Progenitor cell of endocrine pancreas (in vitro differentiated cells): ENCODE measurements at regions not wholly inside any gene's neighbourhood (a gene's known extent, or its start where the extent isn't known, plus 50 kb on each side); places are given as distances from the start of the nearest gene placed in this dataset.

Experiments
- DNase-seq: peaks from one replicate; pipeline ENCODE4 v3.0.0; 2021; ENCODE audit warnings: low spot score; ENCODE audit not compliant: unreplicated experiment
- H3K27ac Mint-ChIP-seq: 2 replicates; pipeline ENCODE4 v1.8.0; 2021; ENCODE audit warnings: mild to moderate bottlenecking, moderate library complexity, mixed read lengths
- H3K27me3 Mint-ChIP-seq: 2 replicates; pipeline ENCODE4 v1.8.0; 2021; ENCODE audit warnings: mixed read lengths
- H3K36me3 Mint-ChIP-seq: 2 replicates; pipeline ENCODE4 v1.8.0; 2022; ENCODE audit warnings: mixed read lengths; ENCODE audit not compliant: insufficient read depth
- H3K4me1 Mint-ChIP-seq: 2 replicates; pipeline ENCODE4 v1.8.0; 2021; ENCODE audit warnings: low read depth, mixed read lengths
- H3K4me3 Mint-ChIP-seq: 2 replicates; pipeline ENCODE4 v1.8.0; 2021; ENCODE audit warnings: low read depth, mild to moderate bottlenecking, moderate library complexity, mixed read lengths
- H3K9me3 Mint-ChIP-seq: 2 replicates; pipeline ENCODE4 v1.8.0; 2021; ENCODE audit warnings: low read depth, mixed read lengths
- CTCF ChIP-seq: fragments of 200-600 bp; sonication (generic); IDR thresholded peaks from one replicate; pipeline ENCODE4 v1.5.0; 2021; ENCODE audit warnings: antibody characterized with exemption, mild to moderate bottlenecking; ENCODE audit not compliant: unreplicated experiment

GRCh38 chr6:66134021-66134420 lies 427.0 kb upstream of the EYS start:
- Mint-ChIP-seq H3K4me3 (no peak overlapping the region), H3K4me1 (peaks cover 9% of the 10 kb centered on the region), H3K36me3 (peaks cover 2% of the 10 kb centered on the region), H3K9me3 (peaks cover 8% of the 10 kb centered on the region), H3K27me3 (no peaks in the 10 kb centered on the region), H3K27ac (no peak overlapping the region)
- TF ChIP-seq CTCF = no peak
- no peak for DNase-seq

- Mint-ChIP-seq H3K27me3 (no peaks in the 10 kb centered on the region), H3K4me3 (no peak overlapping the region), H3K36me3 (no peaks in the 10 kb centered on the region), H3K27ac (no peak overlapping the region), H3K4me1 (peaks cover 13% of the 10 kb centered on the region), H3K9me3 (peaks cover 3% of the 10 kb centered on the region)
- TF ChIP-seq CTCF = no peak
- no peak for DNase-seq
Measured at GRCh38 chr6:66128656-66129055, 421.6 kb upstream of the EYS start.

GRCh38 chr6:66128243-66128642 lies 421.2 kb upstream of the EYS start:
- Mint-ChIP-seq H3K27ac (no peak overlapping the region), H3K27me3 (no peaks in the 10 kb centered on the region), H3K4me3 (no peak overlapping the region), H3K36me3 (no peaks in the 10 kb centered on the region), H3K4me1 (peaks cover 13% of the 10 kb centered on the region), H3K9me3 (peaks cover 3% of the 10 kb centered on the region)
- no peak for DNase-seq
- TF ChIP-seq CTCF = no peak

GRCh38 chr6:66127061-66127460 lies 420.0 kb upstream of the EYS start:
- H3K27ac Mint-ChIP-seq = no peak overlapping the region
- H3K27me3 Mint-ChIP-seq = no peaks in the 10 kb centered on the region
- H3K36me3 Mint-ChIP-seq = no peaks in the 10 kb centered on the region
- H3K9me3 Mint-ChIP-seq = peaks cover 8% of the 10 kb centered on the region
- peaks cover 13% of the 10 kb centered on the region for H3K4me1 Mint-ChIP-seq
- no peak for TF ChIP-seq CTCF
- H3K4me3 Mint-ChIP-seq = no peak overlapping the region
- no peak for DNase-seq

GRCh38 chr6:66126358-66126757 lies 419.3 kb upstream of the EYS start:
- peaks cover 14% of the 10 kb centered on the region for H3K9me3 Mint-ChIP-seq
- no peak for TF ChIP-seq CTCF

More at GRCh38 chr6:66126358-66126757, 419.3 kb upstream of the EYS start:
- Mint-ChIP-seq H3K27me3 (no peaks in the 10 kb centered on the region), H3K27ac (no peak overlapping the region), H3K36me3 (no peaks in the 10 kb centered on the region), H3K4me1 (peaks cover 13% of the 10 kb centered on the region), H3K4me3 (no peak overlapping the region)
- no peak for DNase-seq
